ENCODE measurements at regions not wholly inside any gene's neighbourhood (a gene's known extent, or its start where the extent isn't known, plus 50 kb on each side); places are given as distances from the start of the nearest gene placed in this dataset.
"Not testable (repeated sequence)": the region's sequence is repeated elsewhere in the genome, so short reads cannot be mapped to it uniquely, and the experiment has no call there.

GRCh38 chr12:24387381-24387780 lies 437.9 kb upstream of the SOX5 start:
- no peak for DNase-seq
- intact Hi-C loops (cut with DNase I), result no loop called here

- intact Hi-C loops (cut with DNase I), result no loop called here
- no peak for DNase-seq
Observed at GRCh38 chr12:24386836-24387235, 437.4 kb upstream of the SOX5 start.

- intact Hi-C loops (cut with DNase I), result no loop called here
- DNase-seq, result no peak
Observed at GRCh38 chr12:24381790-24382189, 432.3 kb upstream of the SOX5 start.

GRCh38 chr12:24379861-24380521 lies 430.5 kb upstream of the SOX5 start:
- intact Hi-C loops (cut with DNase I), result no loop called here
- DNase-seq, result no peak

GRCh38 chr12:24379433-24379832 lies 430.0 kb upstream of the SOX5 start:
- no peak for DNase-seq
- intact Hi-C loops (cut with DNase I), result no loop called here

- intact Hi-C loops (cut with DNase I), result no loop called here
- DNase-seq, result no peak
Observed at GRCh38 chr12:24378548-24379407, 429.3 kb upstream of the SOX5 start.

- intact Hi-C loops (cut with DNase I), result no loop called here
- no peak for DNase-seq
Observed at GRCh38 chr12:24374452-24374851, 425.0 kb upstream of the SOX5 start.

GRCh38 chr12:24373004-24373403 lies 423.5 kb upstream of the SOX5 start:
- DNase-seq, result no peak
- intact Hi-C loops (cut with DNase I), result no loop called here

GRCh38 chr12:24366514-24366913 lies 417.0 kb upstream of the SOX5 start:
- DNase-seq, result no peak
- intact Hi-C loops (cut with DNase I), result no loop called here

- intact Hi-C loops (cut with DNase I), result no loop called here
- no peak for DNase-seq
Observed at GRCh38 chr12:24364921-24365320, 415.5 kb upstream of the SOX5 start.

GRCh38 chr12:24363177-24363754 lies 413.8 kb upstream of the SOX5 start:
- intact Hi-C loops (cut with DNase I), result no loop called here
- DNase-seq, result peak in 1 of 10 donors; percentile 73

GRCh38 chr12:24361877-24362580 lies 412.6 kb upstream of the SOX5 start:
- intact Hi-C loops (cut with DNase I), result no loop called here
- no peak for DNase-seq

- intact Hi-C loops (cut with DNase I), result no loop called here
- no peak for DNase-seq
Observed at GRCh38 chr12:24360907-24361306, 411.4 kb upstream of the SOX5 start.

- DNase-seq, result no peak
- intact Hi-C loops (cut with DNase I), result no loop called here
Observed at GRCh38 chr12:24360461-24360860, 411.0 kb upstream of the SOX5 start.

- intact Hi-C loops (cut with DNase I), result no loop called here
- DNase-seq, result no peak
Observed at GRCh38 chr12:24360057-24360456, 410.6 kb upstream of the SOX5 start.

- intact Hi-C loops (cut with DNase I), result no loop called here
Observed at GRCh38 chr12:24359418-24359817, 409.9 kb upstream of the SOX5 start.

GRCh38 chr12:24356240-24356804 lies 406.9 kb upstream of the SOX5 start:
- intact Hi-C loops (cut with DNase I), result no loop called here
- DNase-seq, result no peak

More at GRCh38 chr12:24359418-24359817, 409.9 kb upstream of the SOX5 start:
- no peak for DNase-seq

- intact Hi-C loops (cut with DNase I), result no loop called here
- no peak for DNase-seq
Observed at GRCh38 chr12:24352363-24352762, 402.9 kb upstream of the SOX5 start.

GRCh38 chr12:24349051-24349799 lies 399.8 kb upstream of the SOX5 start:
- intact Hi-C loops (cut with DNase I), result no loop called here
- no peak for DNase-seq

GRCh38 chr12:24348180-24348579 lies 398.7 kb upstream of the SOX5 start:
- intact Hi-C loops (cut with DNase I), result not testable (repeated sequence)

More at GRCh38 chr12:24348180-24348579, 398.7 kb upstream of the SOX5 start:
- DNase-seq, result not testable (repeated sequence)
